ENCODE measurements at regions not wholly inside any gene's neighbourhood (a gene's known extent, or its start where the extent isn't known, plus 50 kb on each side); places are given as distances from the start of the nearest gene placed in this dataset.

- Mint-ChIP-seq H3K27me3 (no peaks in the 10 kb centered on the region), H3K27ac (peak overlapping the region; percentile 79), H3K4me3 (no peak overlapping the region), H3K4me1 (peaks cover 55% of the 10 kb centered on the region), H3K9me3 (peaks cover 10% of the 10 kb centered on the region), H3K36me3 (ENCODE audit: low read depth) (peaks cover 8% of the 10 kb centered on the region)
- ChIA-PET POLR2A (interaction anchor here (3.5 kb wide), 1 partner anchor 16 kb away, joined by 17 read pairs; no protein-coding TSS in a partner anchor), CTCF (interaction anchor here (1.7 kb wide), 1 partner anchor 16 kb away, joined by 4 read pairs; no protein-coding TSS in a partner anchor)
- DNase-seq: no peak
Observed at GRCh38 chr1:228810395-228810758, 75.1 kb downstream of the RHOU start.

- H3K4me1 Mint-ChIP-seq: peaks cover 51% of the 10 kb centered on the region
- no peaks in the 10 kb centered on the region for H3K27me3 Mint-ChIP-seq
- peaks cover 8% of the 10 kb centered on the region for H3K36me3 Mint-ChIP-seq (ENCODE audit: low read depth)
- DNase-seq: no peak
- POLR2A ChIA-PET: interaction anchor here (1.0 to 3.5 kb wide), 2 partner anchors 17 to 19 kb away, joined by 3 to 17 read pairs; no protein-coding TSS in a partner anchor
- H3K27ac Mint-ChIP-seq: peak overlapping the region; percentile 76
- peaks cover 10% of the 10 kb centered on the region for H3K9me3 Mint-ChIP-seq
- CTCF ChIA-PET: no interaction called here
- no peak overlapping the region for H3K4me3 Mint-ChIP-seq
Observed at GRCh38 chr1:228810878-228811711, 75.8 kb downstream of the RHOU start.

GRCh38 chr1:228811712-228812305, 76.5 kb downstream of the RHOU start:
- peaks cover 8% of the 10 kb centered on the region for H3K36me3 Mint-ChIP-seq (ENCODE audit: low read depth)
- peak overlapping the region; percentile 76 for H3K27ac Mint-ChIP-seq
- ChIA-PET CTCF (no interaction called here), POLR2A (interaction anchor here (1.0 to 3.5 kb wide), 2 partner anchors 18 to 20 kb away, joined by 3 to 17 read pairs; no protein-coding TSS in a partner anchor)
- H3K4me3 Mint-ChIP-seq: no peak overlapping the region
- no peak for DNase-seq
- peaks cover 10% of the 10 kb centered on the region for H3K9me3 Mint-ChIP-seq
- no peaks in the 10 kb centered on the region for H3K27me3 Mint-ChIP-seq
- H3K4me1 Mint-ChIP-seq: peaks cover 44% of the 10 kb centered on the region

GRCh38 chr1:228812961-228813360, 77.7 kb downstream of the RHOU start:
- Mint-ChIP-seq H3K4me3 (no peak overlapping the region), H3K27me3 (no peaks in the 10 kb centered on the region), H3K9me3 (peaks cover 14% of the 10 kb centered on the region), H3K36me3 (ENCODE audit: low read depth) (peaks cover 8% of the 10 kb centered on the region), H3K27ac (no peak overlapping the region), H3K4me1 (peaks cover 41% of the 10 kb centered on the region)
- no peak for DNase-seq
- ChIA-PET POLR2A (no interaction called here), CTCF (no interaction called here)

GRCh38 chr1:228814176-228814575, 78.9 kb downstream of the RHOU start:
- ChIA-PET POLR2A (interaction anchor here (1.5 kb wide), 1 partner anchor 22 kb away, joined by 3 read pairs; no protein-coding TSS in a partner anchor), CTCF (no interaction called here)
- no peak for DNase-seq
- H3K4me3 Mint-ChIP-seq: no peak overlapping the region
- peaks cover 14% of the 10 kb centered on the region for H3K9me3 Mint-ChIP-seq
- H3K27ac Mint-ChIP-seq: no peak overlapping the region
- peaks cover 31% of the 10 kb centered on the region for H3K4me1 Mint-ChIP-seq
- peaks cover 6% of the 10 kb centered on the region for H3K36me3 Mint-ChIP-seq (ENCODE audit: low read depth)
- H3K27me3 Mint-ChIP-seq: no peaks in the 10 kb centered on the region

- POLR2A ChIA-PET: interaction anchor here (0.5 kb wide), 1 partner anchor 1022 kb away, joined by 3 read pairs; no protein-coding TSS in a partner anchor
- H3K4me3 Mint-ChIP-seq: no peak overlapping the region
- H3K36me3 Mint-ChIP-seq (ENCODE audit: low read depth): no peaks in the 10 kb centered on the region
- no peak for DNase-seq
- no peaks in the 10 kb centered on the region for H3K4me1 Mint-ChIP-seq
- CTCF ChIA-PET: no interaction called here
- peaks cover 2% of the 10 kb centered on the region for H3K27me3 Mint-ChIP-seq
- H3K9me3 Mint-ChIP-seq: peaks cover 3% of the 10 kb centered on the region
- no peak overlapping the region for H3K27ac Mint-ChIP-seq
Observed at GRCh38 chr1:228818296-228818695, 83.0 kb downstream of the RHOU start.

- H3K27me3 Mint-ChIP-seq: peaks cover 2% of the 10 kb centered on the region
Observed at GRCh38 chr1:228818928-228819630, 83.8 kb downstream of the RHOU start.

GRCh38 chr1:228821252-228821651, 86.0 kb downstream of the RHOU start:
- Mint-ChIP-seq H3K4me1 (peaks cover 7% of the 10 kb centered on the region), H3K4me3 (no peak overlapping the region), H3K36me3 (ENCODE audit: low read depth) (peaks cover 5% of the 10 kb centered on the region), H3K27me3 (peaks cover 5% of the 10 kb centered on the region), H3K27ac (no peak overlapping the region), H3K9me3 (peaks cover 3% of the 10 kb centered on the region)
- POLR2A ChIA-PET: no interaction called here
- CTCF ChIA-PET: no interaction called here
- no peak for DNase-seq

More at GRCh38 chr1:228818928-228819630, 83.8 kb downstream of the RHOU start:
- no peak overlapping the region for H3K4me3 Mint-ChIP-seq
- no peaks in the 10 kb centered on the region for H3K36me3 Mint-ChIP-seq (ENCODE audit: low read depth)
- H3K4me1 Mint-ChIP-seq: no peaks in the 10 kb centered on the region
- no peak for DNase-seq
- no peak overlapping the region for H3K27ac Mint-ChIP-seq
- H3K9me3 Mint-ChIP-seq: peaks cover 3% of the 10 kb centered on the region
- ChIA-PET POLR2A (interaction anchor here (0.5 kb wide), 1 partner anchor 1021 kb away, joined by 3 read pairs; no protein-coding TSS in a partner anchor), CTCF (no interaction called here)

GRCh38 chr1:228823200-228823599, 87.9 kb downstream of the RHOU start:
- DNase-seq: no peak
- Mint-ChIP-seq H3K4me3 (no peak overlapping the region), H3K27me3 (peaks cover 5% of the 10 kb centered on the region), H3K9me3 (no peaks in the 10 kb centered on the region), H3K36me3 (ENCODE audit: low read depth) (peaks cover 5% of the 10 kb centered on the region), H3K4me1 (peaks cover 21% of the 10 kb centered on the region), H3K27ac (no peak overlapping the region)
- ChIA-PET POLR2A (interaction anchor here (1.2 kb wide), 1 partner anchor 12 kb away, joined by 3 read pairs; no protein-coding TSS in a partner anchor), CTCF (no interaction called here)

GRCh38 chr1:228824366-228824765, 89.1 kb downstream of the RHOU start:
- DNase-seq: no peak
- peaks cover 5% of the 10 kb centered on the region for H3K27me3 Mint-ChIP-seq
- ChIA-PET CTCF (no interaction called here), POLR2A (no interaction called here)
- H3K4me1 Mint-ChIP-seq: peaks cover 26% of the 10 kb centered on the region
- no peaks in the 10 kb centered on the region for H3K9me3 Mint-ChIP-seq
- no peak overlapping the region for H3K4me3 Mint-ChIP-seq
- peaks cover 5% of the 10 kb centered on the region for H3K36me3 Mint-ChIP-seq (ENCODE audit: low read depth)
- H3K27ac Mint-ChIP-seq: no peak overlapping the region

- no peak for DNase-seq
- CTCF ChIA-PET: interaction anchor here (1.0 to 1.1 kb wide), 2 partner anchors 20 to 33 kb away, joined by 3 to 4 read pairs; no protein-coding TSS in a partner anchor
- Mint-ChIP-seq H3K4me1 (peaks cover 31% of the 10 kb centered on the region), H3K9me3 (no peaks in the 10 kb centered on the region), H3K36me3 (ENCODE audit: low read depth) (peaks cover 5% of the 10 kb centered on the region), H3K27me3 (peaks cover 3% of the 10 kb centered on the region), H3K27ac (no peak overlapping the region), H3K4me3 (no peak overlapping the region)
- POLR2A ChIA-PET: no interaction called here
Observed at GRCh38 chr1:228825041-228825440, 89.8 kb downstream of the RHOU start.

GRCh38 chr1:228825840-228826484, 90.7 kb downstream of the RHOU start:
- peaks cover 3% of the 10 kb centered on the region for H3K27me3 Mint-ChIP-seq
- POLR2A ChIA-PET: interaction anchor here (1.1 kb wide), 1 partner anchor 28 kb away, joined by 4 read pairs; no protein-coding TSS in a partner anchor
- no peak for DNase-seq
- H3K4me3 Mint-ChIP-seq: no peak overlapping the region
- H3K9me3 Mint-ChIP-seq: no peaks in the 10 kb centered on the region
- H3K36me3 Mint-ChIP-seq (ENCODE audit: low read depth): peaks cover 5% of the 10 kb centered on the region
- peak overlapping the region; percentile 42 for H3K27ac Mint-ChIP-seq
- H3K4me1 Mint-ChIP-seq: peaks cover 39% of the 10 kb centered on the region
- CTCF ChIA-PET: interaction anchor here (1.0 to 1.1 kb wide), 2 partner anchors 21 to 34 kb away, joined by 3 to 4 read pairs; no protein-coding TSS in a partner anchor

All from activated CD4-positive, alpha-beta memory T cell treated with anti-CD3 and anti-CD28 coated beads, Interleukin-2, amount 10 ng/mL, durations not matched to agents 7 days and 5 days (primary cell).